ENCODE measurements at regions not wholly inside any gene's neighbourhood (a gene's known extent, or its start where the extent isn't known, plus 50 kb on each side); places are given as distances from the start of the nearest gene placed in this dataset.

GRCh38 chr3:135458541-135459322 lies 506.8 kb upstream of the PPP2R3A start:
- TF ChIP-seq EP300 (IDR thresholded peaks at IDR 0.05) (no peak), CTCF (IDR thresholded peaks at IDR 0.05) (no peak), POLR2AphosphoS5 (IDR thresholded peaks at IDR 0.05) (no peak)
